A549 (cell line): ENCODE measurements at regions not wholly inside any gene's neighbourhood (a gene's known extent, or its start where the extent isn't known, plus 50 kb on each side); places are given as distances from the start of the nearest gene placed in this dataset.

Experiments used
- ATAC-seq, 2 experiments: fragments of 200-7000 bp in 1 of 2; fragments of >200 bp in 1 of 2; cut with Nextera tagmentation in 1 of 2; cut with Tn5 transposase in 1 of 2; 3 replicates each; pipeline versions ENCODE4 v1.8.0 to v1.9.1; 2018 to 2020; ENCODE audit warnings: mild to moderate bottlenecking in 1 of 2, moderate library complexity in 1 of 2
- CTCF ChIA-PET: fragments of 300-600 bp; sonication (Branson Sonifier 250); formaldehyde crosslinking; extraction: SDS; loops from one replicate; lab custom pipeline; 2021; ENCODE audit warnings: antibody characterized with exemption, inconsistent platforms; lab: Yijun Ruan, JAX
- POLR2A ChIA-PET: fragments of 350-600 bp; formaldehyde crosslinking; extraction: SDS; loops from one replicate; lab custom pipeline; 2021; ENCODE audit warnings: antibody characterized with exemption, inconsistent platforms; lab: Yijun Ruan, JAX
- DNase-seq, 2 experiments: peaks; one replicate each; pipeline versions ENCODE4 v3.0.0 to v3.0.0-alpha.2; 2011 to 2016; ENCODE audit warnings: low read depth in 1 of 2, low spot score in 1 of 2
- FAIRE-seq: peaks from 2 replicates; lab custom pipeline; 2011; peaks lifted over from hg19 to GRCh38; lab: Jason Lieb, UNC
- H3K27ac ChIP-seq, 2 experiments: fragments of >200 bp; sonication (Bioruptor Twin); formaldehyde crosslinking; 3 replicates each; pipeline ENCODE4 v1.5.1; 2016 to 2017
- H3K4me1 ChIP-seq: fragments of >200 bp; sonication (Bioruptor Twin); formaldehyde crosslinking; 3 replicates; pipeline ENCODE4 v1.6.1; 2016
- H3K4me2 ChIP-seq: fragments of >200 bp; sonication (Bioruptor Twin); formaldehyde crosslinking; 3 replicates; pipeline ENCODE4 v1.6.1; 2016
- H3K4me3 ChIP-seq: fragments of >200 bp; sonication (Bioruptor Twin); formaldehyde crosslinking; 3 replicates; pipeline ENCODE4 v1.5.1; 2016
- H3K9me3 ChIP-seq: fragments of >200 bp; sonication (Bioruptor Twin); formaldehyde crosslinking; 3 replicates; pipeline ENCODE4 v1.6.1; 2016
- CHD2 ChIP-seq: fragments of 150-350 bp; IDR thresholded peaks from 2 replicates; pipeline ENCODE4 v1.6.1; 2014; ENCODE audit warnings: low read length; ENCODE audit not compliant: partially characterized antibody
- EHMT2 ChIP-seq: fragments of 200-600 bp; sonication (generic); IDR thresholded peaks from 2 replicates; pipeline ENCODE4 v1.6.1; 2016; ENCODE audit warnings: antibody characterized with exemption, low read depth, mild to moderate bottlenecking, moderate library complexity
- ELK1 ChIP-seq: fragments of 150-350 bp; IDR thresholded peaks from 2 replicates; pipeline ENCODE4 v1.6.1; 2014; ENCODE audit warnings: low read depth, mild to moderate bottlenecking, low read length
- EP300 ChIP-seq, 2 experiments: fragments of >200 bp; sonication (Bioruptor Twin); formaldehyde crosslinking; IDR thresholded peaks; 2 replicates in 1 of 2; 3 replicates in 1 of 2; pipeline ENCODE4 v1.6.1; 2016 to 2017
- FOXS1 ChIP-seq: fragments of 250-450 bp; sonication (Bioruptor Pico); IDR thresholded peaks from 2 replicates; pipeline ENCODE4 v1.5.0; 2020; ENCODE audit warnings: mild to moderate bottlenecking, moderate library complexity
- HDAC2 ChIP-seq: fragments of 200-600 bp; sonication (generic); IDR thresholded peaks from 2 replicates; pipeline ENCODE4 v1.6.1; 2016
- HOXB13 ChIP-seq: fragments of 250-450 bp; sonication (Bioruptor Pico); IDR thresholded peaks from 2 replicates; pipeline ENCODE4 v1.5.0; 2020; ENCODE audit warnings: low read depth, mild to moderate bottlenecking, moderate library complexity
- HOXB5 ChIP-seq: fragments of 250-450 bp; sonication (Bioruptor Pico); IDR thresholded peaks from 2 replicates; pipeline ENCODE4 v1.5.0; 2020; ENCODE audit warnings: mild to moderate bottlenecking, moderate library complexity
- JUNB ChIP-seq: fragments of >200 bp; sonication (Bioruptor Twin); formaldehyde crosslinking; IDR thresholded peaks from 2 replicates; pipeline ENCODE4 v1.6.1; 2016
- KDM1A ChIP-seq: fragments of 200-600 bp; sonication (generic); IDR thresholded peaks from 2 replicates; pipeline ENCODE4 v1.6.1; 2016; ENCODE audit warnings: low read depth, mild to moderate bottlenecking
- MAX ChIP-seq: IDR thresholded peaks from 2 replicates; pipeline ENCODE4 v1.6.1; 2012
- PHF8 ChIP-seq: fragments of 200-600 bp; sonication (generic); IDR thresholded peaks from 2 replicates; pipeline ENCODE4 v1.6.1; 2016; ENCODE audit warnings: low read depth, mild to moderate bottlenecking, antibody characterized with exemption, moderate library complexity, borderline replicate concordance
- POLR2A ChIP-seq: IDR thresholded peaks from 2 replicates; pipeline ENCODE4 v1.6.1; 2012; ENCODE audit warnings: mild to moderate bottlenecking, low read length
- RARB ChIP-seq: fragments of 250-450 bp; sonication (Bioruptor Pico); IDR thresholded peaks from 2 replicates; pipeline ENCODE4 v1.8.0; 2021; ENCODE audit warnings: mild to moderate bottlenecking, moderate library complexity
- RFX5 ChIP-seq: fragments of 450-650 bp; IDR thresholded peaks from 2 replicates; pipeline ENCODE4 v1.7.1; 2014; ENCODE audit warnings: antibody characterized with exemption, mild to moderate bottlenecking, moderate library complexity
- RNF2 ChIP-seq: fragments of 200-600 bp; sonication (generic); IDR thresholded peaks from 2 replicates; pipeline ENCODE4 v1.6.1; 2016; ENCODE audit warnings: low read depth, mild to moderate bottlenecking, antibody characterized with exemption, moderate library complexity, borderline replicate concordance
- ZC3H11A ChIP-seq: fragments of 450-650 bp; IDR thresholded peaks from 2 replicates; pipeline ENCODE4 v1.6.1; 2014; ENCODE audit warnings: antibody characterized with exemption, mild to moderate bottlenecking
- ZFP36 ChIP-seq: fragments of 450-650 bp; IDR thresholded peaks from 2 replicates; pipeline ENCODE4 v1.6.1; 2014; ENCODE audit warnings: borderline replicate concordance; ENCODE audit not compliant: partially characterized antibody
- WGBS: methylation state at CpG from one replicate; pipeline ENCODE4 v1.1.6; 2017; ENCODE audit errors: missing lambda C conversion rate; 5-methylcytosine and 5-hydroxymethylcytosine counted together
- TF ChIP-seq, protein P1 (sequence below): IDR thresholded peaks from 2 replicates; pipeline ENCODE4 v1.6.1; 2012; ENCODE audit warnings: low read depth, borderline replicate concordance

- WGBS = 27% methylated on average over 18 of the region's 18 CpGs
- POLR2A ChIA-PET = no interaction called here
- Histone ChIP-seq H3K27ac (no peak overlapping the region), H3K4me3 (no peak overlapping the region), H3K4me1 (no peaks in the 10 kb centered on the region), H3K9me3 (no peaks in the 10 kb centered on the region; the same call in 2 of the 3 replicates), H3K4me2 (no peak overlapping the region)
- CTCF ChIA-PET = interaction anchor here (0.6 kb wide), 1 partner anchor 48 kb away, joined by 3 read pairs; no protein-coding TSS in a partner anchor
- no peak for ATAC-seq
- DNase-seq = no peak
- no peak for FAIRE-seq
- TF ChIP-seq, protein P1, sequence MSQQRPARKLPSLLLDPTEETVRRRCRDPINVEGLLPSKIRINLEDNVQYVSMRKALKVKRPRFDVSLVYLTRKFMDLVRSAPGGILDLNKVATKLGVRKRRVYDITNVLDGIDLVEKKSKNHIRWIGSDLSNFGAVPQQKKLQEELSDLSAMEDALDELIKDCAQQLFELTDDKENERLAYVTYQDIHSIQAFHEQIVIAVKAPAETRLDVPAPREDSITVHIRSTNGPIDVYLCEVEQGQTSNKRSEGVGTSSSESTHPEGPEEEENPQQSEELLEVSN = no peak
- TF ChIP-seq KDM1A (no peak), RNF2 (no peak), HOXB13 (no peak), CHD2 (no peak), PHF8 (no peak), HOXB5 (CRISPR knock-in tag) (no peak), ZC3H11A (no peak), EHMT2 (no peak), EP300 (IDR thresholded peaks at IDR 0.05) (no peak), HDAC2 (no peak), MAX (no peak), RFX5 (no peak), ZFP36 (no peak), ELK1 (no peak)
Measured at GRCh38 chr12:34206061-34206785, 183.9 kb downstream of the ALG10 start.

DNA sequence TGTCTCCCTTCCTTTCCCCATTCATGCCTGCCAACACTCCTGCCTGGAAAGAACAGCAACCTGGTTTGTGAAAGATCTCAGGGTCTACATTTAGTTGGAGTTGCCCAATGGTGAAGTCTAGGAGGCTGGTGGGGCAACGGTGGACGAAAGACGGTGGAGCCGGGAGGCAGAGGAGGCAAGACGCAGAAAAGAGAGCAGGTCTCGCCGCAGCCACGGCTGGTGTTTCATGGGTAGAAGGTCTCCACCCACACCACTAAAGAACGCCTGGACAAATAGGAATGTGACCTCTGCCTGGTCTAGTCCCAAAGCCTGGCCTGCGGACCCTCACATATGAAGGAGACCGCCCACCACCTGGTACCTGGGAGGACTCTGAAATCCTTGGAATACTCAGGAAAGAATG is 185.6 kb downstream of the ALG10 start:
- H3K4me2 ChIP-seq = no peak overlapping the region
- ATAC-seq = no peak
- H3K9me3 ChIP-seq = no peaks in the 10 kb centered on the region; the same call in 2 of the 3 replicates
- TF ChIP-seq CHD2 = no peak
- TF ChIP-seq PHF8 = no peak
- TF ChIP-seq JUNB = no peak
- TF ChIP-seq RARB (CRISPR knock-in tag) = no peak
- TF ChIP-seq ZC3H11A = no peak
- CTCF ChIA-PET = interaction anchor here (1.0 kb wide), 1 partner anchor 12 kb away, joined by 3 read pairs; no protein-coding TSS in a partner anchor
- H3K4me1 ChIP-seq = no peaks in the 10 kb centered on the region
- WGBS = 65% methylated on average over 11 of the region's 11 CpGs
- no peak for FAIRE-seq
- no peak for DNase-seq
- POLR2A ChIA-PET = no interaction called here
- H3K4me3 ChIP-seq = no peak overlapping the region
- H3K27ac ChIP-seq = no peak overlapping the region

GRCh38 chr12:34208331-34209258 is 186.3 kb downstream of the ALG10 start:
- no peak overlapping the region for H3K4me3 ChIP-seq
- 38% methylated on average over 32 of the region's 41 CpGs for WGBS
- no peak overlapping the region for H3K4me2 ChIP-seq
- POLR2A ChIA-PET = no interaction called here
- no peaks in the 10 kb centered on the region; the same call in 2 of the 3 replicates for H3K9me3 ChIP-seq
- ATAC-seq = no peak
- no peaks in the 10 kb centered on the region for H3K4me1 ChIP-seq
- TF ChIP-seq POLR2A (no peak), FOXS1 (CRISPR knock-in tag) (no peak), ELK1 (no peak), PHF8 (no peak), RNF2 (no peak), CHD2 (no peak)
- no peak for DNase-seq
- CTCF ChIA-PET = no interaction called here
- no peak for FAIRE-seq
- H3K27ac ChIP-seq = no peak overlapping the region
